DND-41 (cell line): ENCODE measurements at regions not wholly inside any gene's neighbourhood (a gene's known extent, or its start where the extent isn't known, plus 50 kb on each side); places are given as distances from the start of the nearest gene placed in this dataset.

Experiments used
- ATAC-seq: fragments of 200-7000 bp; cut with Tn5 transposase; 3 replicates; pipeline ENCODE4 v1.9.1; 2021; ENCODE audit warnings: low read depth; ENCODE audit not compliant: insufficient read depth
- DNase-seq: peaks from one replicate; pipeline ENCODE4 v3.0.0-alpha.2; 2020
- H2AFZ ChIP-seq: 2 replicates; pipeline ENCODE4 v1.6.0; 2012; ENCODE audit warnings: low read depth, low read length
- H3K27ac ChIP-seq: 2 replicates; pipeline ENCODE4 v1.5.1; 2012; ENCODE audit warnings: low read length, inconsistent platforms
- H3K27me3 ChIP-seq: fragments of 200-600 bp; sonication (generic); 2 replicates; pipeline ENCODE4 v1.6.0; 2012; ENCODE audit warnings: low read length, mild to moderate bottlenecking, inconsistent platforms; ENCODE audit not compliant: insufficient read depth, poor library complexity
- H3K36me3 ChIP-seq: 2 replicates; pipeline ENCODE4 v1.5.1; 2012; ENCODE audit warnings: low read length, inconsistent platforms; ENCODE audit not compliant: insufficient read depth
- H3K4me1 ChIP-seq: 2 replicates; pipeline ENCODE4 v1.5.1; 2012; ENCODE audit warnings: mild to moderate bottlenecking, low read length; ENCODE audit not compliant: insufficient read depth
- H3K4me2 ChIP-seq: 2 replicates; pipeline ENCODE4 v1.6.0; 2012; ENCODE audit warnings: mild to moderate bottlenecking, moderate library complexity, low read length, inconsistent platforms; ENCODE audit not compliant: insufficient read depth
- H3K4me3 ChIP-seq, 2 experiments: fragments of 200-600 bp in 1 of 2; shearing (Covaris generic) in 1 of 2; 2 replicates each; pipeline ENCODE4 v1.5.1; 2012 to 2016; ENCODE audit warnings: inconsistent platforms in 2 of 2, low read length in 2 of 2, mild to moderate bottlenecking in 2 of 2, low read depth in 1 of 2, moderate library complexity in 1 of 2
- H3K79me2 ChIP-seq: 2 replicates; pipeline ENCODE4 v1.6.0; 2012; ENCODE audit warnings: low read length, inconsistent platforms; ENCODE audit not compliant: insufficient read depth
- H3K9ac ChIP-seq: 2 replicates; pipeline ENCODE4 v1.6.0; 2012; ENCODE audit warnings: low read depth, mild to moderate bottlenecking, inconsistent platforms, low read length, moderate library complexity
- H3K9me3 ChIP-seq: 2 replicates; pipeline ENCODE4 v1.5.1; 2012; ENCODE audit warnings: low read length, moderate library complexity, mild to moderate bottlenecking, inconsistent platforms; ENCODE audit not compliant: insufficient read depth, severe bottlenecking
- H4K20me1 ChIP-seq: 2 replicates; pipeline ENCODE4 v1.6.0; 2012; ENCODE audit warnings: low read length; ENCODE audit not compliant: insufficient read depth
- EZH2 ChIP-seq: IDR thresholded peaks from 3 replicates; pipeline ENCODE4 v1.6.1; 2012; ENCODE audit warnings: borderline replicate concordance, low read depth, mild to moderate bottlenecking, moderate library complexity, low read length, inconsistent platforms; ENCODE audit not compliant: severe bottlenecking
- TF ChIP-seq, protein P1 (sequence below): IDR thresholded peaks from 2 replicates; pipeline ENCODE4 v1.5.1; 2012; ENCODE audit warnings: borderline replicate concordance, low read length, moderate library complexity, mild to moderate bottlenecking; ENCODE audit not compliant: poor library complexity, severe bottlenecking; ENCODE audit errors: extremely low read depth

DNA sequence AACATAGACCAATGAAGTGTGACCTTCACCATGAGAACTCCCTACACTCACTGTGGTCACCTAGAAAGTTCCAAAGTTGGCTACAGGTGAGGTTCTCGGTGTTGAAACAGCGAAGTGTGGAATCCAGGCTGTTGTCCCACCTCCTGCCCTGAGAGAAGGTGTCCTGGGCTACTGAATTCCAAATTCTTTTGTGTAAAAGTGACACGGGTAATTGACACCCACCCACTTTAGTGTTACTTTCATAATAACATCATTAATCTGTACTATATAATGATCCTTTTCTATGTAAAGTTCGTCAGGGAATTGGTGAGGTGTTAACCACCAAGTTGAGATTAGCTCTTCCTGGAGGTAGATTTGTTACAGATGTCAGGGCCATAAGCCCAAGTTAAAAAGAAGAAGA, 690.7 kb downstream of the RWDD3 start:
- Histone ChIP-seq H3K4me1 (no peaks in the 10 kb centered on the region), H2AFZ (no peak overlapping the region), H3K27ac (no peak overlapping the region), H4K20me1 (no peaks in the 10 kb centered on the region), H3K4me3 (no peak overlapping the region), H3K9ac (no peak overlapping the region), H3K36me3 (no peaks in the 10 kb centered on the region), H3K79me2 (no peaks in the 10 kb centered on the region), H3K27me3 (no peaks in the 10 kb centered on the region), H3K9me3 (no peaks in the 10 kb centered on the region), H3K4me2 (no peak overlapping the region)
- TF ChIP-seq EZH2: no peak
- TF ChIP-seq, protein P1, sequence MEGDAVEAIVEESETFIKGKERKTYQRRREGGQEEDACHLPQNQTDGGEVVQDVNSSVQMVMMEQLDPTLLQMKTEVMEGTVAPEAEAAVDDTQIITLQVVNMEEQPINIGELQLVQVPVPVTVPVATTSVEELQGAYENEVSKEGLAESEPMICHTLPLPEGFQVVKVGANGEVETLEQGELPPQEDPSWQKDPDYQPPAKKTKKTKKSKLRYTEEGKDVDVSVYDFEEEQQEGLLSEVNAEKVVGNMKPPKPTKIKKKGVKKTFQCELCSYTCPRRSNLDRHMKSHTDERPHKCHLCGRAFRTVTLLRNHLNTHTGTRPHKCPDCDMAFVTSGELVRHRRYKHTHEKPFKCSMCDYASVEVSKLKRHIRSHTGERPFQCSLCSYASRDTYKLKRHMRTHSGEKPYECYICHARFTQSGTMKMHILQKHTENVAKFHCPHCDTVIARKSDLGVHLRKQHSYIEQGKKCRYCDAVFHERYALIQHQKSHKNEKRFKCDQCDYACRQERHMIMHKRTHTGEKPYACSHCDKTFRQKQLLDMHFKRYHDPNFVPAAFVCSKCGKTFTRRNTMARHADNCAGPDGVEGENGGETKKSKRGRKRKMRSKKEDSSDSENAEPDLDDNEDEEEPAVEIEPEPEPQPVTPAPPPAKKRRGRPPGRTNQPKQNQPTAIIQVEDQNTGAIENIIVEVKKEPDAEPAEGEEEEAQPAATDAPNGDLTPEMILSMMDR: no peak
- ATAC-seq (no peak), DNase-seq (no peak)

DNA sequence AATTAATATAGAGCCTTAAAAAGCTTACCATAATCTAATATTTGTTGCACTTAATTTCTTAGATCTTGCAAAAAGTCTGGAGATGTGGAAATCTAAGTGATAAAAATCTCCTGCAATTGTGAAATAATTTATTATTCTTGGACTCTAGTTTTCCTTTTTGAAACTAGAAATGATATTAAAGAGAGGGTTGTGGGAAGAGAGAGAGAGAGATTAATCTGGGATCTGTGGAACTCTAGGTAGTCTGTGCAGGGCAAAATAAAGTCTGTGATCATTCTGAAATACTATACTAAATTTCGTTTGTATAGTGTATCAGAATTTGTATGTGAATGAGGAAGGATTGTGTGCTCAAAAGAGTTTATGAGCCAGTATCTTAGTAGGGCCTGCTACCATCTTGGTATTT, 692.3 kb downstream of the RWDD3 start:
- Histone ChIP-seq H3K4me1 (no peaks in the 10 kb centered on the region), H3K27me3 (no peaks in the 10 kb centered on the region), H3K9ac (no peak overlapping the region), H3K9me3 (no peaks in the 10 kb centered on the region), H3K4me3 (no peak overlapping the region), H3K36me3 (no peaks in the 10 kb centered on the region), H3K4me2 (no peak overlapping the region), H4K20me1 (no peaks in the 10 kb centered on the region), H3K27ac (no peak overlapping the region), H2AFZ (no peak overlapping the region), H3K79me2 (no peaks in the 10 kb centered on the region)
- TF ChIP-seq, protein P1: no peak
- TF ChIP-seq EZH2: no peak
- DNase-seq (no peak), ATAC-seq (no peak)

DNA sequence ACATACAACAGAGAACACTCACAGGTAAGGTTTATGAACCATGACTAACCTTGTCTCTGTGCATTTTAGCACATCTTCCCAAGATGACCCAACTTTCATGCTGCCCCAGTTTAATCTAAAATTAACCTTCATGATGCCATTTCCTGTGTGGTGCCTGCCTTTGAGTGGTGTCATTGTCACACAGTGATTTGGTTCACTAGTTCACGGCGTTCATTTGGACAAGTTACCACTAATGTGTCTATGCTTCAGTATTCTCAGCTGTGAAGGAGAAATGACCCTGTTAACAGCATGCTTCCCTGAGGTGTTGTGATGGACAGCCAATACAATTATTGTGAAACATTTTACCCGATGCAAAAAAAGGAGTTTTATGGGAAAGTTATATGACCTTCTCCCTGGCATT, 693.1 kb downstream of the RWDD3 start:
- H3K4me1 ChIP-seq: no peaks in the 10 kb centered on the region
- no peaks in the 10 kb centered on the region for H3K79me2 ChIP-seq
- no peak overlapping the region for H3K27ac ChIP-seq
- no peak overlapping the region for H2AFZ ChIP-seq
- no peak overlapping the region for H3K9ac ChIP-seq
- H4K20me1 ChIP-seq: no peaks in the 10 kb centered on the region
- H3K4me3 ChIP-seq: no peak overlapping the region
- H3K4me2 ChIP-seq: no peak overlapping the region
- no peaks in the 10 kb centered on the region for H3K36me3 ChIP-seq
- no peaks in the 10 kb centered on the region for H3K9me3 ChIP-seq
- TF ChIP-seq EZH2: no peak
- TF ChIP-seq, protein P1: no peak
- H3K27me3 ChIP-seq: no peaks in the 10 kb centered on the region
- no peak for ATAC-seq
- DNase-seq: no peak

DNA sequence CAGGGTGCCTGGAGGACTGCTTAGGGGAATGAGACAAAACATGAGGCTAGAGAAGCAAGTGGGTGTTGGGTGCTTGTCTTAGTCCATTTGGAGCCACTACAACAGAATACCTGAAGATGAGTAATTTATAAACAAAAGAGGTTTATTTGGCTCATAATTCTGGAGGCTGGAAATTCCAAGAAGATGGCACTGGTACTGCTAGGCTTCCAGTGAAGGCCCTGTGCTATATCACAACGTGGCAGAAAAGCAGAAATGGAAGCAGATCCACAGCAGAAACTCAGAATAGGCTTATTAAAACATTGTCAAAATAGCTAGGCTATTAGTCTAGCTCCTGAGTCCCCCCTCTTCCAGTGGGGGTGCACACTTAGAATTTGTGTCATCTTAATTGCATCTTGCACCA, 701.7 kb downstream of the RWDD3 start:
- H3K9ac ChIP-seq: no peak overlapping the region
- TF ChIP-seq, protein P1: no peak
- TF ChIP-seq EZH2: no peak
- H4K20me1 ChIP-seq: no peaks in the 10 kb centered on the region
- H3K36me3 ChIP-seq: no peaks in the 10 kb centered on the region
- no peak for DNase-seq
- no peaks in the 10 kb centered on the region for H3K4me1 ChIP-seq
- H3K79me2 ChIP-seq: no peaks in the 10 kb centered on the region
- no peak overlapping the region for H3K4me2 ChIP-seq
- H2AFZ ChIP-seq: no peak overlapping the region
- H3K4me3 ChIP-seq: no peak overlapping the region
- no peaks in the 10 kb centered on the region for H3K27me3 ChIP-seq
- no peak for ATAC-seq
- no peaks in the 10 kb centered on the region for H3K9me3 ChIP-seq
- H3K27ac ChIP-seq: no peak overlapping the region
